ENCODE measurements at regions not wholly inside any gene's neighbourhood (a gene's known extent, or its start where the extent isn't known, plus 50 kb on each side); places are given as distances from the start of the nearest gene placed in this dataset.
A peak's percentile ranks its signal among the peaks of the same experiment; 100 is the strongest.

GRCh38 chr13:89169951-89170350 lies 1498.8 kb downstream of the SLITRK5 start:
- no peak for DNase-seq (ENCODE audit: low spot score)
- H3K4me1 ChIP-seq (ENCODE audit: insufficient read depth, low read length, poor library complexity, severe bottlenecking), result no peaks in the 10 kb centered on the region
- POLR2A ChIA-PET (ENCODE audit: low non-redundant PET), result no interaction called here
- H3K36me3 ChIP-seq (ENCODE audit: insufficient read depth, low read length, poor library complexity, severe bottlenecking), result no peaks in the 10 kb centered on the region
- H3K27ac ChIP-seq (ENCODE audit: low read depth, low read length, poor library complexity, severe bottlenecking), result no peak overlapping the region
- no peak overlapping the region for H3K4me3 ChIP-seq (ENCODE audit: low read depth, low read length, poor library complexity, severe bottlenecking)
- no peaks in the 10 kb centered on the region for H3K9me3 ChIP-seq (ENCODE audit: low read depth, low read length, poor library complexity, severe bottlenecking)
- CTCF ChIA-PET, result no interaction called here
- no peaks in the 10 kb centered on the region for H3K27me3 ChIP-seq (replicated peaks; ENCODE audit: insufficient read depth, low read depth, low read length, poor library complexity)
- intact Hi-C loops (cut with micrococcal nuclease; ENCODE audit: unreplicated experiment), result no loop called here
- no peak for TF ChIP-seq CTCF (conservative IDR thresholded peaks at IDR 0.05; ENCODE audit: low read depth, low read length)
- TF ChIP-seq EZH2 (IDR thresholded peaks at IDR 0.05; ENCODE audit: borderline replicate concordance, low read depth, low read length, poor library complexity, severe bottlenecking), result no peak
- no TSS peak for BruUV-seq (replicated peaks)

GRCh38 chr13:89181041-89181440 lies 1509.9 kb downstream of the SLITRK5 start:
- no peaks in the 10 kb centered on the region for H3K36me3 ChIP-seq (ENCODE audit: insufficient read depth, low read length, poor library complexity, severe bottlenecking)
- H3K4me1 ChIP-seq (ENCODE audit: insufficient read depth, low read length, poor library complexity, severe bottlenecking), result no peaks in the 10 kb centered on the region
- ChIA-PET POLR2A (ENCODE audit: low non-redundant PET) (no interaction called here), CTCF (no interaction called here)
- H3K4me3 ChIP-seq (ENCODE audit: low read depth, low read length, poor library complexity, severe bottlenecking), result no peak overlapping the region
- BruUV-seq (replicated peaks), result no TSS peak
- H3K27me3 ChIP-seq (replicated peaks; ENCODE audit: insufficient read depth, low read depth, low read length, poor library complexity), result no peaks in the 10 kb centered on the region
- DNase-seq (ENCODE audit: low spot score), result no peak
- no peaks in the 10 kb centered on the region for H3K9me3 ChIP-seq (ENCODE audit: low read depth, low read length, poor library complexity, severe bottlenecking)
- no peak overlapping the region for H3K27ac ChIP-seq (ENCODE audit: low read depth, low read length, poor library complexity, severe bottlenecking)
- intact Hi-C loops (cut with micrococcal nuclease; ENCODE audit: unreplicated experiment), result no loop called here
- TF ChIP-seq EZH2 (IDR thresholded peaks at IDR 0.05; ENCODE audit: borderline replicate concordance, low read depth, low read length, poor library complexity, severe bottlenecking) (no peak), CTCF (conservative IDR thresholded peaks at IDR 0.05; ENCODE audit: low read depth, low read length) (no peak)

- Histone ChIP-seq H3K27ac (ENCODE audit: low read depth, low read length, poor library complexity, severe bottlenecking) (no peak overlapping the region), H3K4me3 (ENCODE audit: low read depth, low read length, poor library complexity, severe bottlenecking) (no peak overlapping the region), H3K9me3 (ENCODE audit: low read depth, low read length, poor library complexity, severe bottlenecking) (no peaks in the 10 kb centered on the region), H3K27me3 (replicated peaks; ENCODE audit: insufficient read depth, low read depth, low read length, poor library complexity) (no peaks in the 10 kb centered on the region), H3K36me3 (ENCODE audit: insufficient read depth, low read length, poor library complexity, severe bottlenecking) (no peaks in the 10 kb centered on the region), H3K4me1 (ENCODE audit: insufficient read depth, low read length, poor library complexity, severe bottlenecking) (peaks cover 10% of the 10 kb centered on the region)
- intact Hi-C loops (cut with micrococcal nuclease; ENCODE audit: unreplicated experiment), result no loop called here
- peak; percentile 37 for DNase-seq (ENCODE audit: low spot score)
- CTCF ChIA-PET, result no interaction called here
- POLR2A ChIA-PET (ENCODE audit: low non-redundant PET), result no interaction called here
- BruUV-seq (replicated peaks), result no TSS peak
- TF ChIP-seq EZH2 (IDR thresholded peaks at IDR 0.05; ENCODE audit: borderline replicate concordance, low read depth, low read length, poor library complexity, severe bottlenecking) (no peak), CTCF (conservative IDR thresholded peaks at IDR 0.05; ENCODE audit: low read depth, low read length) (no peak)
Measured at GRCh38 chr13:89199138-89199537, 1528.0 kb downstream of the SLITRK5 start.

Data from A673 (cell line).